Prostate gland (tissue), 2 donors: ENCODE measurements at regions not wholly inside any gene's neighbourhood (a gene's known extent, or its start where the extent isn't known, plus 50 kb on each side); places are given as distances from the start of the nearest gene placed in this dataset.

Source experiments
- POLR2A ChIP-seq: fragments of 450-650 bp; IDR thresholded peaks from one replicate; pipeline ENCODE4 v1.6.1; 2016; ENCODE audit warnings: antibody characterized with exemption, mild to moderate bottlenecking
- POLR2AphosphoS5 ChIP-seq: sonication (generic); formaldehyde crosslinking; IDR thresholded peaks from one replicate; pipeline ENCODE4 v1.6.1; 2017; ENCODE audit warnings: antibody characterized with exemption
- TF ChIP-seq, protein P1 (sequence below), 4 experiments: fragments of 200-600 bp in 2 of 4; fragments of 450-650 bp in 2 of 4; sonication (generic) in 2 of 4; IDR thresholded peaks; 1 replicate in 3 of 4; 2 replicates in 1 of 4; pipeline ENCODE4 v1.5.1; 2016 to 2019; ENCODE audit warnings: antibody characterized with exemption in 4 of 4, mild to moderate bottlenecking in 2 of 4, moderate library complexity in 2 of 4

DNA sequence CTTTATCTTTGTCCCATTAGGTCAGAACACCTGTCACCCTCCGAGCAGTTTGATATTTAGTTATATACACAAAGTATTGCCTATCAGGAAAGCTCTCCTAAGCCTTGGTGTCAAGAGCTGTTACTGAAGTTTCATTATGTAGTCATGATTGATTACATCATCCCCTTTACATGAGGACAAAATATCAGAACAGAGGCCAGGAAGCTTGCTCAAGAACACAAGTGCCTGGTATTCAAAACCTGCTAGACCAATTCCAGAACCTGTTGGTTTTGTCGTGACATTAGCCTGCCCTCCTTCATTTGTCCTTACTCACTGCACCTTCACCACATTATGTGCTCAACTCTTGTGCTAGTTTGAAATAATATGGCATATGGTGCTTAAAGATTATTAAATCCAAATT, 377.1 kb downstream of the CDH19 start:
- TF ChIP-seq, protein P1, sequence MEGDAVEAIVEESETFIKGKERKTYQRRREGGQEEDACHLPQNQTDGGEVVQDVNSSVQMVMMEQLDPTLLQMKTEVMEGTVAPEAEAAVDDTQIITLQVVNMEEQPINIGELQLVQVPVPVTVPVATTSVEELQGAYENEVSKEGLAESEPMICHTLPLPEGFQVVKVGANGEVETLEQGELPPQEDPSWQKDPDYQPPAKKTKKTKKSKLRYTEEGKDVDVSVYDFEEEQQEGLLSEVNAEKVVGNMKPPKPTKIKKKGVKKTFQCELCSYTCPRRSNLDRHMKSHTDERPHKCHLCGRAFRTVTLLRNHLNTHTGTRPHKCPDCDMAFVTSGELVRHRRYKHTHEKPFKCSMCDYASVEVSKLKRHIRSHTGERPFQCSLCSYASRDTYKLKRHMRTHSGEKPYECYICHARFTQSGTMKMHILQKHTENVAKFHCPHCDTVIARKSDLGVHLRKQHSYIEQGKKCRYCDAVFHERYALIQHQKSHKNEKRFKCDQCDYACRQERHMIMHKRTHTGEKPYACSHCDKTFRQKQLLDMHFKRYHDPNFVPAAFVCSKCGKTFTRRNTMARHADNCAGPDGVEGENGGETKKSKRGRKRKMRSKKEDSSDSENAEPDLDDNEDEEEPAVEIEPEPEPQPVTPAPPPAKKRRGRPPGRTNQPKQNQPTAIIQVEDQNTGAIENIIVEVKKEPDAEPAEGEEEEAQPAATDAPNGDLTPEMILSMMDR (IDR thresholded peaks at IDR 0.05): no peak
- no peak for TF ChIP-seq POLR2AphosphoS5
- no peak for TF ChIP-seq POLR2A
